B cell (primary cell): ENCODE measurements at regions not wholly inside any gene's neighbourhood (a gene's known extent, or its start where the extent isn't known, plus 50 kb on each side); places are given as distances from the start of the nearest gene placed in this dataset.

ENCODE experiments used
- ATAC-seq: fragments of 200-7000 bp; cut with Tn5 transposase; one replicate; pipeline ENCODE4 v1.10.0; 2021; ENCODE audit warnings: low read depth, mild to moderate bottlenecking, moderate number of reproducible peaks, moderate library complexity
- CTCF ChIA-PET: fragments of 350-600 bp; sonication (Branson Sonifier 250); formaldehyde crosslinking; loops from one replicate; lab custom pipeline; 2021; ENCODE audit warnings: antibody characterized with exemption, inconsistent platforms; lab: Charles Lee
- POLR2A ChIA-PET: fragments of 350-600 bp; sonication (Branson Sonifier 250); formaldehyde crosslinking; loops from one replicate; lab custom pipeline; 2021; ENCODE audit warnings: antibody characterized with exemption; lab: Charles Lee
- DNase-seq: peaks from one replicate; pipeline ENCODE4 v3.0.0; 2013
- H2AFZ ChIP-seq: 2 replicates; pipeline ENCODE4 v1.6.1; 2012; ENCODE audit warnings: mild to moderate bottlenecking, low read depth, low read length; ENCODE audit not compliant: insufficient read depth, poor library complexity, severe bottlenecking
- H3K27ac ChIP-seq, 2 donors: 1 replicate in 1 of 2; 2 replicates in 1 of 2; pipeline ENCODE4 v1.5.1; 2012 to 2013; ENCODE audit warnings: low read length in 2 of 2, mild to moderate bottlenecking in 2 of 2, moderate library complexity in 1 of 2
- H3K27me3 ChIP-seq, 4 experiments: fragments of 200-600 bp in 1 of 4; sonication (generic) in 1 of 4; replicated peaks in 1 of 4; 1 replicate in 2 of 4; 2 replicates in 2 of 4; pipeline versions ENCODE4 v1.6.1 to v1.7.0; 2013 to 2016; ENCODE audit warnings: low read length in 3 of 4, mild to moderate bottlenecking in 2 of 4, mixed read lengths in 1 of 4, moderate library complexity in 1 of 4; ENCODE audit not compliant: insufficient read depth in 4 of 4, control insufficient read depth in 3 of 4; ENCODE audit errors: control extremely low read depth in 1 of 4
- H3K36me3 ChIP-seq, 2 experiments: replicated peaks in 1 of 2; 1 replicate in 1 of 2; 2 replicates in 1 of 2; pipeline versions ENCODE4 v1.6.1 to v1.7.1; 2013; ENCODE audit warnings: low read length in 1 of 2; ENCODE audit not compliant: insufficient read depth in 2 of 2, control insufficient read depth in 1 of 2; ENCODE audit errors: control extremely low read depth in 1 of 2, extremely low read depth in 1 of 2
- H3K4me1 ChIP-seq, 2 donors: fragments of 200-600 bp in 1 of 2; sonication (generic) in 1 of 2; 1 replicate in 1 of 2; 2 replicates in 1 of 2; pipeline versions ENCODE4 v1.5.1 to v1.6.1; 2013 to 2017; ENCODE audit warnings: low read length in 2 of 2; ENCODE audit not compliant: control insufficient read depth in 2 of 2, insufficient read depth in 2 of 2
- H3K4me2 ChIP-seq: replicated peaks from 2 replicates; pipeline ENCODE3; 2012; ENCODE audit warnings: mild to moderate bottlenecking, low read depth, low read length; ENCODE audit not compliant: poor library complexity, severe bottlenecking
- H3K4me3 ChIP-seq, 5 experiments: fragments of 200-600 bp in 1 of 5; sonication (generic) in 1 of 5; 1 replicate in 3 of 5; 2 replicates in 2 of 5; pipeline versions ENCODE4 v1.5.1 to v1.7.0; 2011 to 2016; ENCODE audit warnings: low read length in 4 of 5, mild to moderate bottlenecking in 4 of 5, low read depth in 2 of 5, control low read depth in 1 of 5, moderate library complexity in 1 of 5; ENCODE audit not compliant: insufficient read depth in 1 of 5; ENCODE audit errors: control extremely low read depth in 1 of 5, extremely low read depth in 1 of 5
- H3K79me2 ChIP-seq: fragments of 200-600 bp; sonication (generic); one replicate; pipeline ENCODE4 v1.6.0; 2016; ENCODE audit warnings: low read length; ENCODE audit not compliant: control insufficient read depth, insufficient read depth
- H3K9ac ChIP-seq: fragments of 200-600 bp; sonication (generic); 2 replicates; pipeline ENCODE4 v1.6.1; 2017; ENCODE audit warnings: mild to moderate bottlenecking, low read length, moderate library complexity
- H3K9me3 ChIP-seq, 3 donors: one replicate each; pipeline versions ENCODE4 v1.6.1 to v1.7.1; 2013; ENCODE audit warnings: low read length in 2 of 3; ENCODE audit not compliant: control insufficient read depth in 2 of 3, insufficient read depth in 1 of 3; ENCODE audit errors: control extremely low read depth in 1 of 3
- H4K20me1 ChIP-seq: 2 replicates; pipeline ENCODE4 v1.6.0; 2012; ENCODE audit warnings: mild to moderate bottlenecking, low read length; ENCODE audit not compliant: insufficient read depth, control insufficient read depth, poor library complexity, severe bottlenecking
- H3K27ac Mint-ChIP-seq: one replicate; pipeline ENCODE4 v1.8.0; 2021; ENCODE audit warnings: mixed read lengths
- H3K27me3 Mint-ChIP-seq: one replicate; pipeline ENCODE4 v1.8.0; 2021; ENCODE audit warnings: mixed read lengths
- H3K4me1 Mint-ChIP-seq: one replicate; pipeline ENCODE4 v1.8.0; 2021; ENCODE audit warnings: mixed read lengths
- H3K4me3 Mint-ChIP-seq: one replicate; pipeline ENCODE4 v1.8.0; 2021; ENCODE audit warnings: mixed read lengths
- H3K9me3 Mint-ChIP-seq: one replicate; pipeline ENCODE4 v1.8.0; 2022; ENCODE audit warnings: mixed read lengths; ENCODE audit not compliant: insufficient read depth
- EZH2 ChIP-seq: IDR thresholded peaks from 2 replicates; pipeline ENCODE4 v1.6.1; 2012; ENCODE audit warnings: borderline replicate concordance, low read depth, mild to moderate bottlenecking, moderate library complexity, low read length; ENCODE audit not compliant: insufficient read depth, poor library complexity, severe bottlenecking
- WGBS: methylation state at CpG from one replicate; pipeline ENCODE4 v1.1.5; 2013; ENCODE audit warnings: missing lambda C conversion rate; ENCODE audit not compliant: insufficient coverage; 5-methylcytosine and 5-hydroxymethylcytosine counted together
- intact Hi-C: fragments of 100-400 bp; cut with micrococcal nuclease; formaldehyde crosslinking; loops from one replicate; pipeline ENCODE4 v1.10.0; 2022
- TF ChIP-seq, protein P1 (sequence below): fragments of 200-600 bp; IDR thresholded peaks from one replicate; pipeline ENCODE4 v1.8.0; 2022; ENCODE audit warnings: antibody characterized with exemption, mild to moderate bottlenecking

DNA sequence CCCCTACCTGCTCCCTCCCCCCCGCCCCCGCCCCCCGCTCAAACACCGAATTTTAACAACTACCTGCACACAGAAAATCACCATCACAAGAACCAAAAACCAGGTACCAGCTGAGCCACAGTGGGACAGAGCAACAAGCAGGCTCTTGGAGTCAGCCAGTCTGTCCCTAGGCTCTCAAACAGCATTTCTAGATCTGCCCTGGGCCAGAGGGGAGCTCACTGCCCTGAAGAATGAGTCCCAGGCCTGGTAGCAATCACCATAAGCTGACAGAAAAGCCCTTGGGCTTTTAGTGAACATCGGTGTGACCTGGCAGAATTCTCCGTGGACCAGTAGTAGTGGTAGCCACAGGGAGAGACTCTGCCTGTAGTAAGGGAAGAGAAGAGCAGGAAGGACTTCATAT lies 58.3 kb downstream of the C11orf87 start:
- H3K9me3 ChIP-seq = peaks cover 0 to 3% (median 0%) of the 10 kb centered on the region in 3 donors
- no peaks in the 10 kb centered on the region for H3K27me3 ChIP-seq
- ATAC-seq (no peak), DNase-seq (no peak)
- no peak overlapping the region for H3K9ac ChIP-seq
- Mint-ChIP-seq H3K9me3 (peaks cover 3% of the 10 kb centered on the region), H3K4me3 (no peak overlapping the region), H3K4me1 (no peaks in the 10 kb centered on the region), H3K27me3 (no peaks in the 10 kb centered on the region), H3K27ac (no peak overlapping the region)
- H3K4me3 ChIP-seq = no peak overlapping the region
- no peaks in the 10 kb centered on the region for H4K20me1 ChIP-seq
- no peak overlapping the region for H3K27ac ChIP-seq
- H3K4me1 ChIP-seq = no peaks in the 10 kb centered on the region
- no peak for TF ChIP-seq EZH2
- TF ChIP-seq, protein P1, sequence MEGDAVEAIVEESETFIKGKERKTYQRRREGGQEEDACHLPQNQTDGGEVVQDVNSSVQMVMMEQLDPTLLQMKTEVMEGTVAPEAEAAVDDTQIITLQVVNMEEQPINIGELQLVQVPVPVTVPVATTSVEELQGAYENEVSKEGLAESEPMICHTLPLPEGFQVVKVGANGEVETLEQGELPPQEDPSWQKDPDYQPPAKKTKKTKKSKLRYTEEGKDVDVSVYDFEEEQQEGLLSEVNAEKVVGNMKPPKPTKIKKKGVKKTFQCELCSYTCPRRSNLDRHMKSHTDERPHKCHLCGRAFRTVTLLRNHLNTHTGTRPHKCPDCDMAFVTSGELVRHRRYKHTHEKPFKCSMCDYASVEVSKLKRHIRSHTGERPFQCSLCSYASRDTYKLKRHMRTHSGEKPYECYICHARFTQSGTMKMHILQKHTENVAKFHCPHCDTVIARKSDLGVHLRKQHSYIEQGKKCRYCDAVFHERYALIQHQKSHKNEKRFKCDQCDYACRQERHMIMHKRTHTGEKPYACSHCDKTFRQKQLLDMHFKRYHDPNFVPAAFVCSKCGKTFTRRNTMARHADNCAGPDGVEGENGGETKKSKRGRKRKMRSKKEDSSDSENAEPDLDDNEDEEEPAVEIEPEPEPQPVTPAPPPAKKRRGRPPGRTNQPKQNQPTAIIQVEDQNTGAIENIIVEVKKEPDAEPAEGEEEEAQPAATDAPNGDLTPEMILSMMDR = no peak
- intact Hi-C loops = no loop called here
- H3K79me2 ChIP-seq = no peaks in the 10 kb centered on the region
- no peak overlapping the region for H2AFZ ChIP-seq
- POLR2A ChIA-PET = no interaction called here
- 63% methylated on average over 3 of the region's 6 CpGs for WGBS
- H3K4me2 ChIP-seq = no peak overlapping the region
- H3K36me3 ChIP-seq = no peaks in the 10 kb centered on the region
- CTCF ChIA-PET = no interaction called here

DNA sequence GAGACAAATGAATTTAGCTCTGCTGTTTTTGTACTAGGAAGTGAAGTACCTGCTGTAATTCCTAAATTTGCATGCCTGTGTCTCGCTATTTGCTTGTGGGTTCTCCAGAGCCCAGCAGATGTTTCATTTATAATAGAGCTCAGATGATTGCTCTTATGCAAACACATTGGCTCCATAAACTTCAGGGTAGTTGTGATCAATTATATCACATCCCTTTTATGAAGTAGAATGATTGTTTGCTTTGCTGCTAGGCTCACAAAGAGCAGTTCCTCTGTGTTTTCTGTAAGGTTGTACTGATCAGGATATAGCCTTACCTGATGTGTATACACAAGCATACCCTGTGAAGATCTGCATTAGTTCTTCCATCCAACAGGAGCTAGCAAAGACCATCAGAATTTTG lies 64.1 kb downstream of the C11orf87 start:
- peaks cover 3% of the 10 kb centered on the region for H3K9me3 Mint-ChIP-seq
- Histone ChIP-seq H3K4me1 (no peaks in the 10 kb centered on the region), H3K79me2 (no peaks in the 10 kb centered on the region), H2AFZ (no peak overlapping the region), H4K20me1 (no peaks in the 10 kb centered on the region), H3K4me3 (no peak overlapping the region), H3K36me3 (no peaks in the 10 kb centered on the region), H3K27ac (no peak overlapping the region), H3K9ac (no peak overlapping the region), H3K27me3 (no peaks in the 10 kb centered on the region), H3K4me2 (no peak overlapping the region), H3K9me3 (no peaks in the 10 kb centered on the region)
- H3K4me1 Mint-ChIP-seq = no peaks in the 10 kb centered on the region
- DNase-seq = no peak
- intact Hi-C loops = no loop called here
- TF ChIP-seq, protein P1 = no peak
- no peak for TF ChIP-seq EZH2
- no CpG with 5 or more reads among the region's 1 CpG for WGBS
- H3K27me3 Mint-ChIP-seq = no peaks in the 10 kb centered on the region
- ATAC-seq = no peak
- ChIA-PET POLR2A (no interaction called here), CTCF (no interaction called here)
- H3K4me3 Mint-ChIP-seq = no peak overlapping the region
- H3K27ac Mint-ChIP-seq = no peak overlapping the region
